ENCODE measurements at regions not wholly inside any gene's neighbourhood (a gene's known extent, or its start where the extent isn't known, plus 50 kb on each side); places are given as distances from the start of the nearest gene placed in this dataset.

DNA sequence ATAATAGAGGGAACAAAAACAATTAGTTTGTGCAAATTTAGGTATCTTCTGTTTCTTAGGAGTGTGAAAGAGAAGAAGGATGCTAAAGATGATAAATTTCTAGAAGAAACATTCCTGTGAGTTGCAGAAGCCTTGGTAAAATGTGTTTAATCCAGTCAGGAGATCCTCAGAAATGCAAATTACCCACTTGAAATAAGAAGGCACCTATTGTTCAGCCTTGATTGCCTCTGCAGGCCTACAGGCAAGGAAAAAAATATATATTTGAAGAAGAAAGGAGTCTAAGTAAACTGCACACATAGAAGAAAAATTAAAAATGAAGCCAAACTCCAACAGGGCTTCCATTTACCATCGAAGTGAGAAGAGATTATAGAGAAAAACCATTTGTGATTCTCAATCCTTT, 51.0 kb upstream of the LHX8 start:
- no peak overlapping the region for H3K27ac Mint-ChIP-seq (ENCODE audit: unreplicated experiment)
- TF ChIP-seq, protein P1, sequence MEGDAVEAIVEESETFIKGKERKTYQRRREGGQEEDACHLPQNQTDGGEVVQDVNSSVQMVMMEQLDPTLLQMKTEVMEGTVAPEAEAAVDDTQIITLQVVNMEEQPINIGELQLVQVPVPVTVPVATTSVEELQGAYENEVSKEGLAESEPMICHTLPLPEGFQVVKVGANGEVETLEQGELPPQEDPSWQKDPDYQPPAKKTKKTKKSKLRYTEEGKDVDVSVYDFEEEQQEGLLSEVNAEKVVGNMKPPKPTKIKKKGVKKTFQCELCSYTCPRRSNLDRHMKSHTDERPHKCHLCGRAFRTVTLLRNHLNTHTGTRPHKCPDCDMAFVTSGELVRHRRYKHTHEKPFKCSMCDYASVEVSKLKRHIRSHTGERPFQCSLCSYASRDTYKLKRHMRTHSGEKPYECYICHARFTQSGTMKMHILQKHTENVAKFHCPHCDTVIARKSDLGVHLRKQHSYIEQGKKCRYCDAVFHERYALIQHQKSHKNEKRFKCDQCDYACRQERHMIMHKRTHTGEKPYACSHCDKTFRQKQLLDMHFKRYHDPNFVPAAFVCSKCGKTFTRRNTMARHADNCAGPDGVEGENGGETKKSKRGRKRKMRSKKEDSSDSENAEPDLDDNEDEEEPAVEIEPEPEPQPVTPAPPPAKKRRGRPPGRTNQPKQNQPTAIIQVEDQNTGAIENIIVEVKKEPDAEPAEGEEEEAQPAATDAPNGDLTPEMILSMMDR (IDR thresholded peaks at IDR 0.05; ENCODE audit: unreplicated experiment) = no peak
- H3K4me3 Mint-ChIP-seq (ENCODE audit: unreplicated experiment) = no peak overlapping the region
- DNase-seq (ENCODE audit: low spot score) = no peak
- H3K27me3 Mint-ChIP-seq (ENCODE audit: unreplicated experiment) = no peaks in the 10 kb centered on the region
- no peaks in the 10 kb centered on the region for H3K36me3 Mint-ChIP-seq (ENCODE audit: low read depth, unreplicated experiment)
- no peaks in the 10 kb centered on the region for H3K9me3 Mint-ChIP-seq (ENCODE audit: unreplicated experiment)
- H3K4me1 Mint-ChIP-seq (ENCODE audit: unreplicated experiment) = peaks cover 6% of the 10 kb centered on the region

GRCh38 chr1:75083848-75084514, 50.2 kb upstream of the LHX8 start:
- H3K36me3 Mint-ChIP-seq (ENCODE audit: low read depth, unreplicated experiment) = no peaks in the 10 kb centered on the region
- H3K27ac Mint-ChIP-seq (ENCODE audit: unreplicated experiment) = no peak overlapping the region
- H3K9me3 Mint-ChIP-seq (ENCODE audit: unreplicated experiment) = no peaks in the 10 kb centered on the region
- TF ChIP-seq, protein P1 (IDR thresholded peaks at IDR 0.05; ENCODE audit: unreplicated experiment) = no peak
- H3K4me3 Mint-ChIP-seq (ENCODE audit: unreplicated experiment) = no peak overlapping the region
- H3K4me1 Mint-ChIP-seq (ENCODE audit: unreplicated experiment) = peaks cover 6% of the 10 kb centered on the region
- no peaks in the 10 kb centered on the region for H3K27me3 Mint-ChIP-seq (ENCODE audit: unreplicated experiment)
- no peak for DNase-seq (ENCODE audit: low spot score)

Measured in endothelial cell (in vitro differentiated cells).